NB4 (cell line): ENCODE measurements at regions not wholly inside any gene's neighbourhood (a gene's known extent, or its start where the extent isn't known, plus 50 kb on each side); places are given as distances from the start of the nearest gene placed in this dataset.
"Not testable (repeated sequence)": the region's sequence is repeated elsewhere in the genome, so short reads cannot be mapped to it uniquely, and the experiment has no call there.

Experiments
- DNase-seq: peaks from one replicate; pipeline ENCODE4 v3.0.0; 2010; ENCODE audit warnings: low read depth
- H3K4me3 ChIP-seq: one replicate; pipeline ENCODE4 v1.5.1; 2011; ENCODE audit warnings: mild to moderate bottlenecking, low read depth, low read length, moderate library complexity
- MYC ChIP-seq: IDR thresholded peaks from 2 replicates; pipeline ENCODE4 v1.6.1; 2011; ENCODE audit warnings: low read depth, low read length
- POLR2A ChIP-seq: IDR thresholded peaks from 2 replicates; pipeline ENCODE4 v1.6.1; 2011; ENCODE audit warnings: mild to moderate bottlenecking; ENCODE audit not compliant: insufficient read length; ENCODE audit errors: extremely low read depth
- TF ChIP-seq, protein P1 (sequence below): IDR thresholded peaks from 2 replicates; pipeline ENCODE4 v1.6.1; 2011; ENCODE audit warnings: low read depth, low read length
- TF ChIP-seq, protein P2 (sequence below): IDR thresholded peaks from one replicate; pipeline ENCODE4 v1.5.1; 2012; ENCODE audit warnings: low read depth, low read length

DNA sequence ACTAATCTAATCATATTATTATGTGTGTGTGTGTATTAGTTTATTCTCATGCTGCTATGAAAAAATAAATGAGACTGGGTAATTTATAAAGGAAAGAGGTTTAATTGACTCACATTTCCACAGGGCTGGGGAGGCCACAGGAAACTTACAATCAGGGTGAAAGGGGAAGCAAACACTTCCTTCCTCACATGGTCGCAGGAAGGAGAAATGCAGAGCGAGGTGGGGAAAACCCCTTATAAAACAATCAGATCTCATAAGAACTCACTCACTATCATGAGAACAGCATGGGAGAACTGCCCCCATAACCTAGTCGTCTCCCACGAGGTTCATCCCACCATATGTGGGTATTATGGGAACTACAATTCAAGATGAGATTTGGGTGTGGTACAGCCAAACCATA lies 190.9 kb upstream of the TAPT1 start:
- TF ChIP-seq MYC (no peak), POLR2A (no peak)
- TF ChIP-seq, protein P1, sequence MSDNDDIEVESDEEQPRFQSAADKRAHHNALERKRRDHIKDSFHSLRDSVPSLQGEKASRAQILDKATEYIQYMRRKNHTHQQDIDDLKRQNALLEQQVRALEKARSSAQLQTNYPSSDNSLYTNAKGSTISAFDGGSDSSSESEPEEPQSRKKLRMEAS = no peak
- TF ChIP-seq, protein P2, sequence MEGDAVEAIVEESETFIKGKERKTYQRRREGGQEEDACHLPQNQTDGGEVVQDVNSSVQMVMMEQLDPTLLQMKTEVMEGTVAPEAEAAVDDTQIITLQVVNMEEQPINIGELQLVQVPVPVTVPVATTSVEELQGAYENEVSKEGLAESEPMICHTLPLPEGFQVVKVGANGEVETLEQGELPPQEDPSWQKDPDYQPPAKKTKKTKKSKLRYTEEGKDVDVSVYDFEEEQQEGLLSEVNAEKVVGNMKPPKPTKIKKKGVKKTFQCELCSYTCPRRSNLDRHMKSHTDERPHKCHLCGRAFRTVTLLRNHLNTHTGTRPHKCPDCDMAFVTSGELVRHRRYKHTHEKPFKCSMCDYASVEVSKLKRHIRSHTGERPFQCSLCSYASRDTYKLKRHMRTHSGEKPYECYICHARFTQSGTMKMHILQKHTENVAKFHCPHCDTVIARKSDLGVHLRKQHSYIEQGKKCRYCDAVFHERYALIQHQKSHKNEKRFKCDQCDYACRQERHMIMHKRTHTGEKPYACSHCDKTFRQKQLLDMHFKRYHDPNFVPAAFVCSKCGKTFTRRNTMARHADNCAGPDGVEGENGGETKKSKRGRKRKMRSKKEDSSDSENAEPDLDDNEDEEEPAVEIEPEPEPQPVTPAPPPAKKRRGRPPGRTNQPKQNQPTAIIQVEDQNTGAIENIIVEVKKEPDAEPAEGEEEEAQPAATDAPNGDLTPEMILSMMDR = no peak
- no peak overlapping the region for H3K4me3 ChIP-seq
- no peak for DNase-seq

DNA sequence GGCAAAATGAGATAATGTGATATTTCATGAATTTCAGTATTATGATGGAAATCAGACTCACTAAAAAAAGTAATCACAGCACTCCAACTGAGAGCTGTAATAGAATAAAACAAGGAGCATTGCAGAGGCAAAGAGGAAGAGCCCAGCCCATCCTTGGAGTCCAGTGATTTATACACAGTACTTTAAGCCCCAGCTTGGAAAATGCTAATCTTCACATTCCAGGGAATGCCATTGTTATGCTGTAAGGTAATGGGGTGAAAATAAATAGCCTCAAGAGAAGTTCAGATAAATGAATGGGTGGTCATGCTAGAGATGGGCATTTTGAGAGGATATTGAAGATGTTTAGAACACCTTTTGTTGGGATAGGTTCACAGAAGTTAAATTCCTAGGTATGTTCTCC lies 190.3 kb upstream of the TAPT1 start:
- no peak overlapping the region for H3K4me3 ChIP-seq
- TF ChIP-seq, protein P2 = no peak
- no peak for TF ChIP-seq POLR2A
- no peak for TF ChIP-seq MYC
- TF ChIP-seq, protein P1 = no peak
- no peak for DNase-seq

DNA sequence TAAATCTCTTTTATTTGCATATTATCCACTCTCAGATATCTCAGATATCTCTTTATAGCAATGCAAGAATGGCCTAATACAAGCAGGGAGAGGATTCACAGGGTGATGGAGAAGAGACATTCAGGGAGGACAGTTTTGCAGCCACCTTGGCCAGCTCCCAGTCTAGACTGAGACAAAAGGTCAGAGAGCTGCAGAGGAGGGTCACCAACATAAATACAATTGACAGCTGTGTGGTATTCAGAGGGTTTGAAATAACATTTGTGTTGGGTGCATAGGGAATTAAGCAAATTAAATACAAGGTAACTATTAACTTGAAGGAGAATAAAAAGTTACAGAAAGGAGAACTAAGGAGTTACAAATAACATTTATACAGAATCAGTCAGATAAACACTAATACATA lies 189.5 kb upstream of the TAPT1 start:
- no peak for TF ChIP-seq POLR2A
- TF ChIP-seq, protein P2 = no peak
- TF ChIP-seq, protein P1 = no peak
- TF ChIP-seq MYC = no peak
- no peak overlapping the region for H3K4me3 ChIP-seq
- no peak for DNase-seq

DNA sequence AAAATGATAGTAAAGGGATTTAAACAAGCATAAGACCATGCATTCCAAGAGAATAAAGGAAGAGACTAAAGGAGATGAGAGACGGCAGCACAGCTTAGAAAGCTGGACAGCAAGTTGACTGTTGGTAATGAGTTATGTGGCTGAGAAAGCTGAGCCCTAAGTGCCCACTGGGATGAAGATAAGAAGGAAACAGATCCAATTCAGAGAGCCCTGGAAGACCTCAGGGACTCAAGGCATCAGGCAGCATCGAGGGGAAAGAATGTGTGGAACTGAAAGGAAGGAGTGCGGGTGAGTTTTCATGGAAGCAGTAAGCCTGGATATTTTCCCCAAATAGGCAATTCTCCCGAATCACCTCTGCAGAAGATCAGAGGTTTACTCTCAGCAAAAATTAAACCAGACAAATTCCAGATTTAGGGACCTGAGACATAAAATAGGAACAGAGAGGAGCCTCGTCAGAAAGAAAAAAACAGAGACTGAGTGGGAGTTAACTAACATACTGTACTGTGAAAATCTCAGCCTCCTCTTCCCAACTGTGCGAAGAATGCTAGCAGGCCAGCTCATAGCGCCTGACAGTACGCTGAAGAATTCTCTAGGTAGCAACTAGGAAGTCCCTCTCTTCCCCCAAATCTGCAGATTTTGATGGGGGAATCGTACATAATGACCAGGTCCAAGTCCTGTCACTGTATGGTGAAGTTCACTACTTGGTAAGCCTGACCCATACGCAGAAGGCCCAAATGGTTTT lies 187.7 kb upstream of the TAPT1 start:
- TF ChIP-seq MYC = no peak
- TF ChIP-seq POLR2A = no peak
- TF ChIP-seq, protein P2 = no peak
- H3K4me3 ChIP-seq = no peak overlapping the region
- no peak for DNase-seq

DNA sequence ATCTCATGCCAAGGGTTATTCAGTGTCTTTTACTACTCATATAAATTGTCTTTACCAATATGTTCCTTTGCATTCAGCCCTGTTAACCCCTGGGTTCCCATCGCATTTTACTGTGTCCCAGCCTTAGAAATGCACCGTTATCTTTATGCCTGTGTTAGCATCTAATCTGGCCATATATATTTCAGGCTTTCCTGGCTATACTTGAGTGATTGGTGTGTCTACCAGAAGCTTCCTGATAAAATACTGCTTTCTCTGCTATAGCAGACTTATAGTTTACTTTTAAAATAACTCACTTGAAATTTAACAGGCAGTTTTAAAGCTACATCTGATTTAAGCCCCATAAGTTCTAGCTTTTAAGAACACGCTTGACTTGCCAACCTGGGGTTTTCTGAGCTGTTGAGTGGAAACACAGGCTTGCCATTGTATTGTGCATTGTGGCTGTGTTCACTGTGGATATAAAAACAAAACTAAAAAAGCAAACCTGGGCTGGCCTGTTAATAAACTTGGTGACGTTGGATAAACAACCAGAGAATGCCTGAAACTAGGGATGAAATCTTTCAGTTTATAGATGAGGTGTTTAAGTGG lies 185.3 kb upstream of the TAPT1 start:
- no peak overlapping the region for H3K4me3 ChIP-seq
- DNase-seq = no peak
- TF ChIP-seq, protein P2 = no peak
- TF ChIP-seq POLR2A (no peak), MYC (no peak)
- TF ChIP-seq, protein P1 = no peak

DNA sequence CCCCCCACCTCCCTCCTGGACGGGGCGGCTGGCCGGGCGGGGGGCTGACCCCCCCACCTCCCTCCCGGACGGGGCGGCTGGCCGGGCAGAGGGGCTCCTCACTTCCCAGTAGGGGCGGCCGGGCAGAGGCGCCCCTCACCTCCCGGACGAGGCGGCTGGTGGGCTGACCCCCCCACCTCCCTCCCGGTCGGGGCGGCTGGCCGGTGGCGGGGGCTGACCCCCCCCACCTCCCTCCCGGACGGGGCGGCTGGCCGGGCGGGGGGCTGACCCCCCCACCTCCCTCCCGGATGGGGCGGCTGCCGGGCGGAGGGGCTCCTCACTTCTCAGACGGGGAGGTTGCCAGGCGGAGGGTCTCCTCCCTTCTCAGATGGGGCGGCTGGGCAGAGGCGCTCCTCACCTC lies 166.9 kb upstream of the TAPT1 start:
- DNase-seq, H3K4me3 ChIP-seq: not testable (repeated sequence)
